ENCODE measurements at regions not wholly inside any gene's neighbourhood (a gene's known extent, or its start where the extent isn't known, plus 50 kb on each side); places are given as distances from the start of the nearest gene placed in this dataset.

DNA sequence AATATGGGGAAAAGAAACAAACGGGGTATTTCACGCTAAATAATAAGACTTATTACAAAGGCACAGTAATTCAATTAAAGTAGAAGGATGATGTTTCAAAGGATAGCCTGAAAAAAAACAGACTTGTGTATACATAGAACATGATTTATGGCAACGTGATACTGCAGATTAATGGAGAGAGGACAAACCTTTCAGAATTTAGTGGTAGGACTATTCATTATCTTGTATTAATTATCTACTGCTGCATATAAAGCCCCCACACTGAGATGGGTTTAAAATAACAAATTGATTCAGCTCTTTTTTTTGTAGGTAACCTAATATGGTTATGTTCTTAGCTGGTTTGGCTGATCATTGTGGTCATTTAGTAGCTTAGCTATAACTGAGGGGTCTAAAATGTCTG lies 1269.0 kb downstream of the FSTL5 start:
- TF ChIP-seq CTCF (IDR thresholded peaks at IDR 0.05) = no peak
- no peak for TF ChIP-seq POLR2AphosphoS5 (IDR thresholded peaks at IDR 0.05)

All from esophagus muscularis mucosa (tissue), 3 donors.